Loucy (cell line): ENCODE measurements at regions not wholly inside any gene's neighbourhood (a gene's known extent, or its start where the extent isn't known, plus 50 kb on each side); places are given as distances from the start of the nearest gene placed in this dataset.

Experiments used
- H2AFZ ChIP-seq: fragments of 200-600 bp; sonication (generic); 2 replicates; pipeline ENCODE4 v1.6.0; 2016; ENCODE audit warnings: antibody characterized with exemption, mild to moderate bottlenecking, low read length, moderate library complexity
- H3F3A ChIP-seq: fragments of 200-600 bp; 2 replicates; pipeline ENCODE4 v1.6.0; 2016; ENCODE audit warnings: antibody characterized with exemption, low read depth, mild to moderate bottlenecking
- H3K27me3 ChIP-seq: fragments of 200-600 bp; sonication (generic); 2 replicates; pipeline ENCODE4 v1.6.1; 2014; ENCODE audit warnings: low read length, mild to moderate bottlenecking; ENCODE audit not compliant: insufficient read depth, poor library complexity, severe bottlenecking
- H3K36me3 ChIP-seq: fragments of 200-600 bp; sonication (generic); 2 replicates; pipeline ENCODE4 v1.6.1; 2016; ENCODE audit warnings: low read length; ENCODE audit not compliant: insufficient read depth
- H3K4me1 ChIP-seq: fragments of 200-600 bp; sonication (generic); 2 replicates; pipeline ENCODE4 v1.5.1; 2014; ENCODE audit warnings: low read length, mild to moderate bottlenecking; ENCODE audit not compliant: insufficient read depth, poor library complexity, severe bottlenecking
- H3K4me2 ChIP-seq: fragments of 200-600 bp; sonication (generic); 2 replicates; pipeline ENCODE4 v1.6.0; 2014; ENCODE audit warnings: antibody characterized with exemption, low read length, low read depth, mild to moderate bottlenecking; ENCODE audit not compliant: poor library complexity, severe bottlenecking
- H3K4me3 ChIP-seq: fragments of 200-600 bp; sonication (generic); 2 replicates; pipeline ENCODE4 v1.5.1; 2014; ENCODE audit warnings: low read length, mild to moderate bottlenecking, mixed read lengths; ENCODE audit not compliant: poor library complexity, severe bottlenecking
- H3K79me2 ChIP-seq: fragments of 200-600 bp; sonication (generic); 2 replicates; pipeline ENCODE4 v1.6.1; 2014; ENCODE audit warnings: low read length; ENCODE audit not compliant: insufficient read depth
- H3K9ac ChIP-seq: fragments of 200-600 bp; sonication (generic); 2 replicates; pipeline ENCODE4 v1.6.0; 2014; ENCODE audit warnings: mild to moderate bottlenecking, low read depth, low read length, moderate library complexity; ENCODE audit not compliant: poor library complexity, severe bottlenecking
- H3K9me2 ChIP-seq: fragments of 200-600 bp; sonication (generic); replicated peaks from 2 replicates; pipeline ENCODE4 v1.6.1; 2016; ENCODE audit warnings: low read depth, low read length, mixed read lengths
- H3K9me3 ChIP-seq: fragments of 200-600 bp; sonication (generic); 2 replicates; pipeline ENCODE4 v1.6.1; 2014; ENCODE audit warnings: mild to moderate bottlenecking, antibody characterized with exemption, low read length, low read depth; ENCODE audit not compliant: insufficient read depth
- H4K20me1 ChIP-seq: fragments of 200-600 bp; sonication (generic); 2 replicates; pipeline ENCODE4 v1.6.0; 2014; ENCODE audit warnings: antibody characterized with exemption, low read length, mild to moderate bottlenecking; ENCODE audit not compliant: insufficient read depth, poor library complexity, severe bottlenecking
- CTCF ChIP-seq: fragments of 200-600 bp; sonication (generic); conservative IDR thresholded peaks from 2 replicates; pipeline ENCODE4 v1.5.1; 2014; ENCODE audit warnings: mild to moderate bottlenecking, antibody characterized with exemption, low read length
- EZH2phosphoT487 ChIP-seq: fragments of 200-600 bp; IDR thresholded peaks from 2 replicates; pipeline ENCODE4 v1.6.1; 2018; ENCODE audit warnings: antibody characterized with exemption, mild to moderate bottlenecking, moderate library complexity, borderline replicate concordance

GRCh38 chr1:71233645-71234044, 152.8 kb upstream of the ZRANB2 start:
- Histone ChIP-seq H3K36me3 (no peaks in the 10 kb centered on the region), H2AFZ (no peak overlapping the region)

GRCh38 chr1:71232786-71233185, 152.0 kb upstream of the ZRANB2 start:
- Histone ChIP-seq H2AFZ (no peak overlapping the region), H3F3A (no peaks in the 10 kb centered on the region), H3K9ac (no peak overlapping the region), H3K79me2 (no peaks in the 10 kb centered on the region), H3K27me3 (no peaks in the 10 kb centered on the region), H3K36me3 (no peaks in the 10 kb centered on the region), H3K4me3 (no peak overlapping the region), H3K4me1 (no peaks in the 10 kb centered on the region), H3K9me3 (no peaks in the 10 kb centered on the region), H3K9me2 (no peaks in the 10 kb centered on the region), H3K4me2 (no peak overlapping the region), H4K20me1 (no peaks in the 10 kb centered on the region)
- TF ChIP-seq EZH2phosphoT487: no peak
- no peak for TF ChIP-seq CTCF

More at GRCh38 chr1:71233645-71234044, 152.8 kb upstream of the ZRANB2 start:
- Histone ChIP-seq H3K9me3 (no peaks in the 10 kb centered on the region), H3K4me2 (no peak overlapping the region), H3F3A (no peaks in the 10 kb centered on the region), H3K4me1 (no peaks in the 10 kb centered on the region), H3K79me2 (no peaks in the 10 kb centered on the region), H3K9me2 (no peaks in the 10 kb centered on the region), H3K9ac (no peak overlapping the region), H3K27me3 (no peaks in the 10 kb centered on the region), H3K4me3 (no peak overlapping the region), H4K20me1 (no peaks in the 10 kb centered on the region)
- TF ChIP-seq EZH2phosphoT487 (no peak), CTCF (no peak)

GRCh38 chr1:71232166-71232763, 151.4 kb upstream of the ZRANB2 start:
- Histone ChIP-seq H2AFZ (no peak overlapping the region), H3K4me3 (no peak overlapping the region), H3K4me2 (no peak overlapping the region), H3K9me3 (no peaks in the 10 kb centered on the region), H3K9me2 (no peaks in the 10 kb centered on the region), H3K79me2 (no peaks in the 10 kb centered on the region), H3F3A (no peaks in the 10 kb centered on the region), H3K4me1 (no peaks in the 10 kb centered on the region), H3K36me3 (no peaks in the 10 kb centered on the region), H4K20me1 (no peaks in the 10 kb centered on the region), H3K9ac (no peak overlapping the region), H3K27me3 (no peaks in the 10 kb centered on the region)
- no peak for TF ChIP-seq EZH2phosphoT487
- no peak for TF ChIP-seq CTCF
